ENCODE measurements at regions not wholly inside any gene's neighbourhood (a gene's known extent, or its start where the extent isn't known, plus 50 kb on each side); places are given as distances from the start of the nearest gene placed in this dataset.

- no peak for DNase-seq (ENCODE audit: low read depth)
Measured at GRCh38 chr12:113658006-113658655, 186.5 kb upstream of the LHX5 start.

- DNase-seq (ENCODE audit: low read depth): no peak
Measured at GRCh38 chr12:113655919-113656318, 184.2 kb upstream of the LHX5 start.

GRCh38 chr12:113655479-113655878 lies 183.8 kb upstream of the LHX5 start:
- DNase-seq (ENCODE audit: low read depth): no peak

GRCh38 chr12:113651662-113652061 lies 180.0 kb upstream of the LHX5 start:
- DNase-seq (ENCODE audit: low read depth): no peak

GRCh38 chr12:113650476-113650875 lies 178.8 kb upstream of the LHX5 start:
- DNase-seq (ENCODE audit: low read depth): no peak

GRCh38 chr12:113649256-113649830 lies 177.7 kb upstream of the LHX5 start:
- no peak for DNase-seq (ENCODE audit: low read depth)

GRCh38 chr12:113647048-113647447 lies 175.4 kb upstream of the LHX5 start:
- DNase-seq (ENCODE audit: low read depth): no peak

- no peak for DNase-seq (ENCODE audit: low read depth)
Measured at GRCh38 chr12:113645603-113646002, 173.9 kb upstream of the LHX5 start.

GRCh38 chr12:113645183-113645582 lies 173.5 kb upstream of the LHX5 start:
- no peak for DNase-seq (ENCODE audit: low read depth)

GRCh38 chr12:113643177-113643974 lies 171.7 kb upstream of the LHX5 start:
- no peak for DNase-seq (ENCODE audit: low read depth)

- DNase-seq (ENCODE audit: low read depth): no peak
Measured at GRCh38 chr12:113642672-113643071, 171.0 kb upstream of the LHX5 start.

- no peak for DNase-seq (ENCODE audit: low read depth)
Measured at GRCh38 chr12:113642216-113642615, 170.5 kb upstream of the LHX5 start.

- DNase-seq (ENCODE audit: low read depth): no peak
Measured at GRCh38 chr12:113641426-113642030, 169.9 kb upstream of the LHX5 start.

GRCh38 chr12:113640837-113641236 lies 169.2 kb upstream of the LHX5 start:
- no peak for DNase-seq (ENCODE audit: low read depth)

- DNase-seq (ENCODE audit: low read depth): no peak
Measured at GRCh38 chr12:113639474-113639873, 167.8 kb upstream of the LHX5 start.

- no peak for DNase-seq (ENCODE audit: low read depth)
Measured at GRCh38 chr12:113638460-113638775, 166.7 kb upstream of the LHX5 start.

GRCh38 chr12:113634982-113635381 lies 163.3 kb upstream of the LHX5 start:
- DNase-seq (ENCODE audit: low read depth): no peak

- no peak for DNase-seq (ENCODE audit: low read depth)
Measured at GRCh38 chr12:113634474-113634873, 162.8 kb upstream of the LHX5 start.

GRCh38 chr12:113633678-113634332 lies 162.1 kb upstream of the LHX5 start:
- no peak for DNase-seq (ENCODE audit: low read depth)

GRCh38 chr12:113630625-113631024 lies 159.0 kb upstream of the LHX5 start:
- DNase-seq (ENCODE audit: low read depth): no peak

GRCh38 chr12:113625499-113625898 lies 153.8 kb upstream of the LHX5 start:
- no peak for DNase-seq (ENCODE audit: low read depth)

GRCh38 chr12:113622410-113622809 lies 150.7 kb upstream of the LHX5 start:
- DNase-seq (ENCODE audit: low read depth): no peak
